ENCODE measurements at regions not wholly inside any gene's neighbourhood (a gene's known extent, or its start where the extent isn't known, plus 50 kb on each side); places are given as distances from the start of the nearest gene placed in this dataset.

DNA sequence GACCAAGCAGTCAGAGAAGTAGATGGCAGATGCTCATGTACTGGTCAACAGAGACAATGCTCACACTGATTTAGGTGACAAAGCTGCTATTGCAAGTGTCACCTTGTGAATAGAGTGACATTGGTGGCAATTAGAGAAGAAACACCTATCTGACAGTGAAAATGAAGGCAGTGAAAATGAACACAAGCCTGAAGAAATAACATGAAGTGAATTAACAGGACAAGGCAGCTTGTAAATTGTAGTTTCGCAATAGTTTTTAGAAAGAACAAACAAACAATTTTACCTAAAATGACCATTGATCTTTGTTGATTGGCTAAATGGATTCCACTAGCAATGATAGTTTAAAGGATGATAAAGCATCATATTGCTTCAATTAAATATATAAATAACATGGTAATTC, 1389.5 kb downstream of the PLA2G4A start:
- TF ChIP-seq, protein P1, sequence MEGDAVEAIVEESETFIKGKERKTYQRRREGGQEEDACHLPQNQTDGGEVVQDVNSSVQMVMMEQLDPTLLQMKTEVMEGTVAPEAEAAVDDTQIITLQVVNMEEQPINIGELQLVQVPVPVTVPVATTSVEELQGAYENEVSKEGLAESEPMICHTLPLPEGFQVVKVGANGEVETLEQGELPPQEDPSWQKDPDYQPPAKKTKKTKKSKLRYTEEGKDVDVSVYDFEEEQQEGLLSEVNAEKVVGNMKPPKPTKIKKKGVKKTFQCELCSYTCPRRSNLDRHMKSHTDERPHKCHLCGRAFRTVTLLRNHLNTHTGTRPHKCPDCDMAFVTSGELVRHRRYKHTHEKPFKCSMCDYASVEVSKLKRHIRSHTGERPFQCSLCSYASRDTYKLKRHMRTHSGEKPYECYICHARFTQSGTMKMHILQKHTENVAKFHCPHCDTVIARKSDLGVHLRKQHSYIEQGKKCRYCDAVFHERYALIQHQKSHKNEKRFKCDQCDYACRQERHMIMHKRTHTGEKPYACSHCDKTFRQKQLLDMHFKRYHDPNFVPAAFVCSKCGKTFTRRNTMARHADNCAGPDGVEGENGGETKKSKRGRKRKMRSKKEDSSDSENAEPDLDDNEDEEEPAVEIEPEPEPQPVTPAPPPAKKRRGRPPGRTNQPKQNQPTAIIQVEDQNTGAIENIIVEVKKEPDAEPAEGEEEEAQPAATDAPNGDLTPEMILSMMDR (IDR thresholded peaks at IDR 0.05): no peak
- TF ChIP-seq POLR2AphosphoS5 (IDR thresholded peaks at IDR 0.05): no peak

Measured in sigmoid colon (tissue), 4 donors.